ENCODE measurements at regions not wholly inside any gene's neighbourhood (a gene's known extent, or its start where the extent isn't known, plus 50 kb on each side); places are given as distances from the start of the nearest gene placed in this dataset.
"Not testable (repeated sequence)": the region's sequence is repeated elsewhere in the genome, so short reads cannot be mapped to it uniquely, and the experiment has no call there.

GRCh38 chr3:26514445-26515029, 108.0 kb upstream of the LRRC3B start:
- intact Hi-C loops (cut with micrococcal nuclease); H3K27me3 Mint-ChIP-seq (ENCODE audit: low read depth): not testable (repeated sequence)
- peaks cover 11% of the 10 kb centered on the region for H3K9me3 Mint-ChIP-seq

DNA sequence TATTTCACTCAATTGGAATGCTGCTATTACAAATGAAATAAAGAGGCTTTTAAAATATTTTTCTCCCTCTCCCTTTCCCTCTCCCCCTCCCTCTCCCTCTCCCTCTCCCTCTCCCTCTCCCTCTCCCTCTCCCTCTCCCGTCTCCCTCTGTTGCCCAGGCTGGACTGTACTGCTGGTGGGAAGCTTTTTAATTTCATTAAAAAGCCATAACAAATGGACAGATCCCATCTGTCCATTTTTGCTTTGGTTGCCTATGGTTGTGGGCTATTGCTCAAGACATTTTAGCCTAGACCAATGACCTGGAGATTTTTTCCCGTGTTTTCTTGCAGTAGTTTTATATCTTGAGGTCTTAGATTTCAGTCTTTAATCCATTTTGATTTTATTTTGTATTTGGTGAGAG, 107.2 kb upstream of the LRRC3B start:
- no peak overlapping the region for H3K4me3 Mint-ChIP-seq (ENCODE audit: low read depth)
- H3K27ac Mint-ChIP-seq, result no peak overlapping the region
- H3K9me3 Mint-ChIP-seq, result peaks cover 13% of the 10 kb centered on the region
- H3K36me3 Mint-ChIP-seq (ENCODE audit: low read depth), result no peaks in the 10 kb centered on the region
- DNase-seq (ENCODE audit: low spot score), result no peak
- H3K27me3 Mint-ChIP-seq (ENCODE audit: low read depth), result no peaks in the 10 kb centered on the region
- H3K4me1 Mint-ChIP-seq (ENCODE audit: low read depth), result no peaks in the 10 kb centered on the region
- intact Hi-C loops (cut with micrococcal nuclease), result no loop called here

More at GRCh38 chr3:26514445-26515029, 108.0 kb upstream of the LRRC3B start:
- not testable (repeated sequence) for H3K4me3 Mint-ChIP-seq (ENCODE audit: low read depth); DNase-seq (ENCODE audit: low spot score); H3K4me1 Mint-ChIP-seq (ENCODE audit: low read depth); H3K36me3 Mint-ChIP-seq (ENCODE audit: low read depth); H3K27ac Mint-ChIP-seq

DNA sequence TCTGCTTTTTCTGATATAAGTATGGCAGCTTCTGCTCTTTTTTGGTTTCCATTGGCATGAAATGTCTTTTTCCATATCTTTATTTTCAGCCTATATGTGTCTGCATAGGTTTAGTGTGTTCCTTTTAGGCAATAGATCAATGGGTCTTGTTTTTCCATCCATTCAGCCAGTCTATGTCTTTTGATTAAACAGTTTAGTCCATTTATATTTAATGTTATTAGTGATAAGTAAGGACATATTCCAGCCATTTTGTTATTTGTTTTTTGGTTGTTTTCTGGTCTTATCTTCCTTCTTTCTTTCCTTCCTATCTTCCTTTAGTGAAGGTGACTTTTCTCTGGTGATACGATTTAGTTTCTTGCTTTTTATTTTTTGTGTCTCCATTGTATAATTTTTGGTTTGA, 101.3 kb upstream of the LRRC3B start:
- no peak overlapping the region for H3K4me3 Mint-ChIP-seq (ENCODE audit: low read depth)
- DNase-seq (ENCODE audit: low spot score), result no peak
- H3K9me3 Mint-ChIP-seq, result peaks cover 52% of the 10 kb centered on the region
- intact Hi-C loops (cut with micrococcal nuclease), result no loop called here
- H3K4me1 Mint-ChIP-seq (ENCODE audit: low read depth), result no peaks in the 10 kb centered on the region
- H3K36me3 Mint-ChIP-seq (ENCODE audit: low read depth), result no peaks in the 10 kb centered on the region
- H3K27me3 Mint-ChIP-seq (ENCODE audit: low read depth), result no peaks in the 10 kb centered on the region
- H3K27ac Mint-ChIP-seq, result no peak overlapping the region

DNA sequence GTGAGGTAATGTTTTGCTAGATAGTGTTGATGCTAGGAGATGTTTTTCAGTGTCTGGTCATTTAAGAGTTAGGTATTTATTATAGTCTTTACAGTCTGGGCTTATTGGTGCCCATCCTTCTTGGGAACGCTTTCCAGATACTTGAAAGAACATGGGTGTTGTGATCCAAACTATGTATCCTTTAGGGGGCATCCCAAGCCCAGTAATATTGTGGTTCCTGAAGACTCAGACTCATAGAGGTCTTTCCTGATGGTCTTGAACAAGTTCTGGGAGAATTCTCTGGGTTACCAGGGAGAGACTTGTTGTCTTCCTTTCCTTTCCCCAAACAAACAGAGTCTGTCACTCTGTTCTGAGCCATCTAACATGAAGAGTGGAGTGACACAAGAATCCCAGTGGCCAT, 99.7 kb upstream of the LRRC3B start:
- Mint-ChIP-seq H3K27me3 (ENCODE audit: low read depth) (no peaks in the 10 kb centered on the region), H3K4me3 (ENCODE audit: low read depth) (no peak overlapping the region), H3K27ac (no peak overlapping the region), H3K4me1 (ENCODE audit: low read depth) (no peaks in the 10 kb centered on the region), H3K9me3 (peaks cover 56% of the 10 kb centered on the region), H3K36me3 (ENCODE audit: low read depth) (no peaks in the 10 kb centered on the region)
- intact Hi-C loops (cut with micrococcal nuclease), result no loop called here
- DNase-seq (ENCODE audit: low spot score), result no peak

DNA sequence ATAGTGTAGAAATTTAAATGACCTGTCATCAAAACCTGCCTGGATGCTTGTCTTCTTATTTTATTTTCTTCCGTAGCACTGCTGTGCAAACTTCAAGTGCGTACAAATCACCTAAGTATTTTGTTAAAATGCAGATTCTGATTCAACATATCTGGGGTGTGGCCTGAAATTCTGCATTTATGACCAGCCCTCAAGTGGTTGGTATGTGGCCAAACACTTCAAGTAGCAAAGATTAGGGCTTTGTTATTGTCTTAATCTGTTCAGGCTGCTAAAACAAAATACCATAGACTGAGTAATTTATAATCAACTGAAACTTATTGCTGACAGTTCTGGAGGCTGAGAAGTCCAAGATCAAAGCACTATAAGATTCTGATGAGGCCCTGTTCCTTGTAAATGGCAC, 97.6 kb upstream of the LRRC3B start:
- Mint-ChIP-seq H3K4me1 (ENCODE audit: low read depth) (no peaks in the 10 kb centered on the region), H3K27me3 (ENCODE audit: low read depth) (no peaks in the 10 kb centered on the region), H3K4me3 (ENCODE audit: low read depth) (no peak overlapping the region), H3K36me3 (ENCODE audit: low read depth) (no peaks in the 10 kb centered on the region), H3K9me3 (peaks cover 68% of the 10 kb centered on the region), H3K27ac (no peak overlapping the region)
- DNase-seq (ENCODE audit: low spot score), result no peak
- intact Hi-C loops (cut with micrococcal nuclease), result no loop called here

- Mint-ChIP-seq H3K36me3 (ENCODE audit: low read depth) (no peaks in the 10 kb centered on the region), H3K4me1 (ENCODE audit: low read depth) (no peaks in the 10 kb centered on the region), H3K27ac (no peak overlapping the region), H3K27me3 (ENCODE audit: low read depth) (no peaks in the 10 kb centered on the region), H3K9me3 (peaks cover 19% of the 10 kb centered on the region), H3K4me3 (ENCODE audit: low read depth) (no peak overlapping the region)
- intact Hi-C loops (cut with micrococcal nuclease), result no loop called here
- DNase-seq (ENCODE audit: low spot score), result no peak
Observed at GRCh38 chr3:26535151-26535550, 87.4 kb upstream of the LRRC3B start.

DNA sequence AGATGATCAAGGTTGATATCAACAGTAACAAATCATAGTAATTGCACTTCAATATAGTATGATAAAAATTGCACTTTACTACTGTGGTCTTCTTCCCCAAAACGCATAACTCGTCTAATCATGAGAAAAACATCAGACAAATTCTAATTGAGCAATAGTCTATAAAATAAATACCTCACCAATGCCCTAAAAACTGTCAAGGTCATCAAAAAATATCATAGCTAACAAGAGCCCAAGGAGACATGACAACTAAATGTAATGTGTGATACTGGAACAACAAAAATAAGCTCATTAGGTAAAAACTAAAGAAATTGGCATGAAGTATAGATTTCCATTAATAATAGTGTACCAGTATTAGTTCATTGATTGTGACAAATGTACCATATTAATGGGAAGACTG, 85.6 kb upstream of the LRRC3B start:
- H3K27ac Mint-ChIP-seq, result no peak overlapping the region
- H3K9me3 Mint-ChIP-seq, result peaks cover 11% of the 10 kb centered on the region
- DNase-seq (ENCODE audit: low spot score), result no peak
- H3K4me1 Mint-ChIP-seq (ENCODE audit: low read depth), result no peaks in the 10 kb centered on the region
- intact Hi-C loops (cut with micrococcal nuclease), result no loop called here
- H3K36me3 Mint-ChIP-seq (ENCODE audit: low read depth), result no peaks in the 10 kb centered on the region
- H3K27me3 Mint-ChIP-seq (ENCODE audit: low read depth), result no peaks in the 10 kb centered on the region
- H3K4me3 Mint-ChIP-seq (ENCODE audit: low read depth), result no peak overlapping the region

DNA sequence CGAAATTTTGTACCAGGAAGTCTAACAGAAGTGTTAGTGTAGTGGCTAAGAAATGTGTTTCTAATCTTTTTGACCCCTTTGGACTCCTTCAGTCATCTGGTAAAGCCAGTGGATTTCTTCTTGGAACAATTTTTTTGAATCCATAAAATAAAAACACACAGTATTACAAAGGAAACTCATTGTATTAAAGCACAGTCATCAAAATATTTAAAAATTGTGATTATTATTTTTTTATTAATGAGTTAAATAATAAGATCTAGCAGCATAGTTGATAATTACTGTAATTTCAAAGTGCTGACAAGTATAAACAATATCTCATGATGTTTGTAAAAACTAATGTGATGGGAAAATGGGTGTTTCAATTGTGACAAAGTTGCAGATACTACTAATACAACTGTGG, 72.2 kb upstream of the LRRC3B start:
- H3K27ac Mint-ChIP-seq, result no peak overlapping the region
- H3K27me3 Mint-ChIP-seq (ENCODE audit: low read depth), result no peaks in the 10 kb centered on the region
- no peaks in the 10 kb centered on the region for H3K4me1 Mint-ChIP-seq (ENCODE audit: low read depth)
- no peak overlapping the region for H3K4me3 Mint-ChIP-seq (ENCODE audit: low read depth)
- H3K9me3 Mint-ChIP-seq, result peaks cover 8% of the 10 kb centered on the region
- intact Hi-C loops (cut with micrococcal nuclease), result no loop called here
- H3K36me3 Mint-ChIP-seq (ENCODE audit: low read depth), result no peaks in the 10 kb centered on the region
- DNase-seq (ENCODE audit: low spot score), result no peak

GRCh38 chr3:26556637-26557036, 65.9 kb upstream of the LRRC3B start:
- Mint-ChIP-seq H3K27me3 (ENCODE audit: low read depth) (no peaks in the 10 kb centered on the region), H3K4me3 (ENCODE audit: low read depth) (no peak overlapping the region), H3K4me1 (ENCODE audit: low read depth) (no peaks in the 10 kb centered on the region), H3K36me3 (ENCODE audit: low read depth) (no peaks in the 10 kb centered on the region), H3K9me3 (peaks cover 6% of the 10 kb centered on the region), H3K27ac (no peak overlapping the region)
- intact Hi-C loops (cut with micrococcal nuclease), result no loop called here
- no peak for DNase-seq (ENCODE audit: low spot score)

DNA sequence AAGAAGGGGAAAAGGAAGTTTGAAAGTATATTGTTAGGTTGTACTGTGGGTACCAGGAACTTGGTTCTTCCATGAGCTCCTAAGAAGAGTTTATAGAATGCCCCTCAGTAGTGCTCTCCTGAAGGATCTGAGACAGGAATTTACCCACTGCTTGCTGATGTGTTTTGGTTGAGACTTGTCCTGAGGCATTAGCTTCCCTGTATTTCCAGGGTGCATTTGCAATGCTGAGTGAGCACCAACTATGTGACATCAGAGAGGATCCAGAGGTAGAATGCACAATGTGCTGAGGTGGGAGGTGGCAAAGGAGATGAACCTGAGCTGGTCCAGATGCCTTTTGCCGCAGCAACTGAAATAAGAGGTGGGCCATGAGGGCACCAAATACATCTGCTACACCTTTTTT, 64.3 kb upstream of the LRRC3B start:
- intact Hi-C loops (cut with micrococcal nuclease), result no loop called here
- Mint-ChIP-seq H3K36me3 (ENCODE audit: low read depth) (no peaks in the 10 kb centered on the region), H3K27me3 (ENCODE audit: low read depth) (no peaks in the 10 kb centered on the region), H3K4me3 (ENCODE audit: low read depth) (no peak overlapping the region), H3K27ac (no peak overlapping the region), H3K9me3 (peaks cover 6% of the 10 kb centered on the region), H3K4me1 (ENCODE audit: low read depth) (no peaks in the 10 kb centered on the region)
- no peak for DNase-seq (ENCODE audit: low spot score)

- H3K9me3 Mint-ChIP-seq, result no peaks in the 10 kb centered on the region
- H3K27me3 Mint-ChIP-seq (ENCODE audit: low read depth), result no peaks in the 10 kb centered on the region
- no peaks in the 10 kb centered on the region for H3K36me3 Mint-ChIP-seq (ENCODE audit: low read depth)
- H3K27ac Mint-ChIP-seq, result no peak overlapping the region
- no peak overlapping the region for H3K4me3 Mint-ChIP-seq (ENCODE audit: low read depth)
- no peak for DNase-seq (ENCODE audit: low spot score)
- intact Hi-C loops (cut with micrococcal nuclease), result no loop called here
- H3K4me1 Mint-ChIP-seq (ENCODE audit: low read depth), result no peaks in the 10 kb centered on the region
Observed at GRCh38 chr3:26559227-26559626, 63.3 kb upstream of the LRRC3B start.

DNA sequence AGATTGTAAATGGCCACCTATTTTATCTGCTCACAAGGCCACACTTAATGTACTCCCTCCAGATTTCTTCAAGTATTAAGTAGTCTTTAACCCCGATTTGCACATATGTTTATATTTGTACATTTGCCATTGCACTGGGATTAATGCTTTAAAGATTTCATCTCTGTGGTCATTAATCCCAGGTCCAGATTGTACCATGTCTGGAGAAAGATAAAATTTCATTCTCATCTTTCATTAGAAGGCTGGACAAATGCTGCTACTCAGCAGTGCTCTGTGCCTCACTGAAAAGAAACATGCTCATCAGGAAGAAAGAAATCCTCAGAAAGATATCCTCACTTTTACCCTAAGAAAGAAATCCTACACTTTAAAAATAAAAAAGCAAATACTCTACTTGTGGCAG, 62.5 kb upstream of the LRRC3B start:
- Mint-ChIP-seq H3K9me3 (no peaks in the 10 kb centered on the region), H3K36me3 (ENCODE audit: low read depth) (no peaks in the 10 kb centered on the region), H3K4me1 (ENCODE audit: low read depth) (no peaks in the 10 kb centered on the region), H3K27me3 (ENCODE audit: low read depth) (no peaks in the 10 kb centered on the region), H3K27ac (no peak overlapping the region), H3K4me3 (ENCODE audit: low read depth) (no peak overlapping the region)
- intact Hi-C loops (cut with micrococcal nuclease), result no loop called here
- no peak for DNase-seq (ENCODE audit: low spot score)

DNA sequence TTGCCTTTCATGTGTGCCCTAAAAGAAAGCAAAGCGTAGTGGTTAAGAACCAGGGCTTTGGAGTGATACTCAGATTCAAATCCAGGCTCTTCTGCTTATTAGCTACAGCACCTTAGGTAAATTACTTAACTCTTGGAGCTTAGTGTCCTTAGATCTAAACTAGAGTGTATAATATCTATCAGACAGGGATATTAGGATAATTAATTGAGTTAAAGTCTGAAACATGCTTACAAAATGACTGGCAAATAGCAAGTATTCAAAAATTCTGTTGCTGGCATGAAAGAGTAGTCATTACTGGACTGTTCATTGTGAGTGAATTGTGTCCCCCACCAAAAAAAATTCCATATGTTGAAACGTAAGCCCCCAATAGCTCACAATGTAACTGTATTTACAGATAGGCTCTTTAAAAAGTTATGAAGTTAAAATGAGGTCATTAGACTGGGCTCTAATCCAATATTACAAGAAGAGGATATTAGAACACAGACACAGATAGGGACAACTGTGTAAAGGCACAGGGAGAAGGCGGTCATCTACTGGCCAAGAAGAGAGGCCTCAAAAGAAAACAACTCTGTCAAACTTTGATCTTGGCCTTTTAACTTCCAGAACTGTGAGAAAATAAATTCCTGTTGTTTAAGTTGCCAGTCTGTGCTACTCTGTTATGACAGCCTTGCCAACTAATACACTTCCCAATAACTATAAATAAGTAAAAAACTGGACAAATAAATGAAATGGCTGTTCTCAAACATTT, 60.4 kb upstream of the LRRC3B start:
- DNase-seq (ENCODE audit: low spot score), result no peak
- no peaks in the 10 kb centered on the region for H3K4me1 Mint-ChIP-seq (ENCODE audit: low read depth)

More for the DNA sequence above, 60.4 kb upstream of the LRRC3B start:
- Mint-ChIP-seq H3K9me3 (no peaks in the 10 kb centered on the region), H3K27me3 (ENCODE audit: low read depth) (no peaks in the 10 kb centered on the region), H3K4me3 (ENCODE audit: low read depth) (no peak overlapping the region), H3K27ac (no peak overlapping the region), H3K36me3 (ENCODE audit: low read depth) (no peaks in the 10 kb centered on the region)
- intact Hi-C loops (cut with micrococcal nuclease), result no loop called here
